ENCODE measurements at regions not wholly inside any gene's neighbourhood (a gene's known extent, or its start where the extent isn't known, plus 50 kb on each side); places are given as distances from the start of the nearest gene placed in this dataset.

DNA sequence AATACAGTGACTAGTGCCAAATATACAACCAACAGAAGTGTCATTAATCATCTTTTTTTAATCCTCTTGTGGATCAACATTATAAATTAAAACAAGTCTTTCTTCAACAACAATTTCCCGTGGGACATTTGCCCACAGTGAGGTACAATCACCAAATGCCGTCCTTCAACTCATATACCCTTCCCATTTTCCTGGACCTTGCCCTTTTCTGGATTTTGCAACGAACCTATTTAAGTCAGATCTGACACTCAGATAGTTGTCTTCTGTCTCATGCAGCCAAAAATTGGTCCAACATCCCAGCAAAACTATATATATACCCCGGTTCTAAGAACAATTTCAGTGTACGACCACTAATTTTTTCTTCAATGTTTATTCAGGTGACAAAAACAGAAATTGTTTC lies 324.0 kb downstream of the DSEL start:
- 44% methylated on average over 5 of the region's 5 CpGs for WGBS
- Histone ChIP-seq H3K4me1 (ENCODE audit: control insufficient read depth in 4 of 4, insufficient read depth in 4 of 4, low read length in 3 of 4) (peaks cover 0 to 5% (median 0%) of the 10 kb centered on the region in 4 donors), H3K9me3 (ENCODE audit: control insufficient read depth in 4 of 4, low read length in 3 of 4) (no peaks in the 10 kb centered on the region), H3K36me3 (ENCODE audit: control insufficient read depth in 4 of 4, insufficient read depth in 3 of 4, low read depth in 1 of 4, low read length in 3 of 4) (no peaks in the 10 kb centered on the region), H3K9ac (ENCODE audit: low read depth in 1 of 2, low read length in 2 of 2) (no peak overlapping the region), H3K27me3 (ENCODE audit: control insufficient read depth in 4 of 4, insufficient read depth in 4 of 4, low read length in 3 of 4) (no peaks in the 10 kb centered on the region), H3K27ac (ENCODE audit: low read depth in 1 of 2, low read length in 2 of 2) (no peak overlapping the region), H3K4me3 (ENCODE audit: low read depth in 1 of 3, low read length in 3 of 3) (no peak overlapping the region)
- DNase-seq (ENCODE audit: low spot score): no peak
- TF ChIP-seq HNF4A (conservative IDR thresholded peaks at IDR 0.05): peak; percentile 63 to 83
- peak in 1 of 2 donors; percentile 14 for TF ChIP-seq RAD21 (IDR thresholded peaks at IDR 0.05)
- TF ChIP-seq RXRA (IDR thresholded peaks at IDR 0.05): peak; percentile 18 to 68
- TF ChIP-seq EGR1 (IDR thresholded peaks at IDR 0.05; ENCODE audit: low read depth in 2 of 2): no peak
- TF ChIP-seq, protein P1, sequence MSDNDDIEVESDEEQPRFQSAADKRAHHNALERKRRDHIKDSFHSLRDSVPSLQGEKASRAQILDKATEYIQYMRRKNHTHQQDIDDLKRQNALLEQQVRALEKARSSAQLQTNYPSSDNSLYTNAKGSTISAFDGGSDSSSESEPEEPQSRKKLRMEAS (IDR thresholded peaks at IDR 0.05): no peak

DNA sequence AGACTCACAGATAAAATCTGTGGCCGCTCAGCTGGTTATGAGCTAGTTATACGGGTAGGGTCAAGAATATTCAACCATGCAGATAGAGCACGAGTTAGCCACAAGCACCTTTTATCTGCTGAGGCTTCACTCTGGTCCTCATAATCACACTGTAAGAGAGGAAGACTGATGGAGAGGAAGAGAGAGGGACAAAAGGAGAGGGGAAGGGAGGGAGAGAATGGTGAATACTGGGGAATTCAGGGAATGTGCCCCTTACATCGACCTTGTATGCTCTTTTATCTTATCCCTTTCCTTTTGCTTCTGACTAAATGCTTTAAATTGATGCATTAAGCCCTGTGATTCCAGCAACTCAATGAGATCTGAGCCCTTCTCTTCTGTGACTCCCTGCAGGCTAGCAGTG lies 333.1 kb downstream of the DSEL start:
- H3K4me3 ChIP-seq (ENCODE audit: low read depth in 1 of 3, low read length in 3 of 3): no peak overlapping the region
- H3K27ac ChIP-seq (ENCODE audit: low read depth in 1 of 2, low read length in 2 of 2): no peak overlapping the region
- no peaks in the 10 kb centered on the region for H3K27me3 ChIP-seq (ENCODE audit: control insufficient read depth in 4 of 4, insufficient read depth in 4 of 4, low read length in 3 of 4)
- no peak for DNase-seq (ENCODE audit: low spot score)
- no peak overlapping the region for H3K9ac ChIP-seq (ENCODE audit: low read depth in 1 of 2, low read length in 2 of 2)
- H3K4me1 ChIP-seq (ENCODE audit: control insufficient read depth in 4 of 4, insufficient read depth in 4 of 4, low read length in 3 of 4): no peaks in the 10 kb centered on the region
- TF ChIP-seq, protein P2, sequence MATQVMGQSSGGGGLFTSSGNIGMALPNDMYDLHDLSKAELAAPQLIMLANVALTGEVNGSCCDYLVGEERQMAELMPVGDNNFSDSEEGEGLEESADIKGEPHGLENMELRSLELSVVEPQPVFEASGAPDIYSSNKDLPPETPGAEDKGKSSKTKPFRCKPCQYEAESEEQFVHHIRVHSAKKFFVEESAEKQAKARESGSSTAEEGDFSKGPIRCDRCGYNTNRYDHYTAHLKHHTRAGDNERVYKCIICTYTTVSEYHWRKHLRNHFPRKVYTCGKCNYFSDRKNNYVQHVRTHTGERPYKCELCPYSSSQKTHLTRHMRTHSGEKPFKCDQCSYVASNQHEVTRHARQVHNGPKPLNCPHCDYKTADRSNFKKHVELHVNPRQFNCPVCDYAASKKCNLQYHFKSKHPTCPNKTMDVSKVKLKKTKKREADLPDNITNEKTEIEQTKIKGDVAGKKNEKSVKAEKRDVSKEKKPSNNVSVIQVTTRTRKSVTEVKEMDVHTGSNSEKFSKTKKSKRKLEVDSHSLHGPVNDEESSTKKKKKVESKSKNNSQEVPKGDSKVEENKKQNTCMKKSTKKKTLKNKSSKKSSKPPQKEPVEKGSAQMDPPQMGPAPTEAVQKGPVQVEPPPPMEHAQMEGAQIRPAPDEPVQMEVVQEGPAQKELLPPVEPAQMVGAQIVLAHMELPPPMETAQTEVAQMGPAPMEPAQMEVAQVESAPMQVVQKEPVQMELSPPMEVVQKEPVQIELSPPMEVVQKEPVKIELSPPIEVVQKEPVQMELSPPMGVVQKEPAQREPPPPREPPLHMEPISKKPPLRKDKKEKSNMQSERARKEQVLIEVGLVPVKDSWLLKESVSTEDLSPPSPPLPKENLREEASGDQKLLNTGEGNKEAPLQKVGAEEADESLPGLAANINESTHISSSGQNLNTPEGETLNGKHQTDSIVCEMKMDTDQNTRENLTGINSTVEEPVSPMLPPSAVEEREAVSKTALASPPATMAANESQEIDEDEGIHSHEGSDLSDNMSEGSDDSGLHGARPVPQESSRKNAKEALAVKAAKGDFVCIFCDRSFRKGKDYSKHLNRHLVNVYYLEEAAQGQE (IDR thresholded peaks at IDR 0.05): no peak
- TF ChIP-seq, protein P3, sequence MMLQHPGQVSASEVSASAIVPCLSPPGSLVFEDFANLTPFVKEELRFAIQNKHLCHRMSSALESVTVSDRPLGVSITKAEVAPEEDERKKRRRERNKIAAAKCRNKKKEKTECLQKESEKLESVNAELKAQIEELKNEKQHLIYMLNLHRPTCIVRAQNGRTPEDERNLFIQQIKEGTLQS (IDR thresholded peaks at IDR 0.05): no peak
- TF ChIP-seq FOXA2 (IDR thresholded peaks at IDR 0.05) (no peak), NR2F2 (IDR thresholded peaks at IDR 0.05) (no peak), JUND (IDR thresholded peaks at IDR 0.05) (no peak), FOXA1 (IDR thresholded peaks at IDR 0.05) (no peak), RAD21 (IDR thresholded peaks at IDR 0.05) (no peak), SP1 (IDR thresholded peaks at IDR 0.05) (no peak), EGR1 (IDR thresholded peaks at IDR 0.05; ENCODE audit: low read depth in 2 of 2) (no peak), HNF4A (conservative IDR thresholded peaks at IDR 0.05) (no peak), YY1 (IDR thresholded peaks at IDR 0.05) (no peak)
- TF ChIP-seq, protein P4, sequence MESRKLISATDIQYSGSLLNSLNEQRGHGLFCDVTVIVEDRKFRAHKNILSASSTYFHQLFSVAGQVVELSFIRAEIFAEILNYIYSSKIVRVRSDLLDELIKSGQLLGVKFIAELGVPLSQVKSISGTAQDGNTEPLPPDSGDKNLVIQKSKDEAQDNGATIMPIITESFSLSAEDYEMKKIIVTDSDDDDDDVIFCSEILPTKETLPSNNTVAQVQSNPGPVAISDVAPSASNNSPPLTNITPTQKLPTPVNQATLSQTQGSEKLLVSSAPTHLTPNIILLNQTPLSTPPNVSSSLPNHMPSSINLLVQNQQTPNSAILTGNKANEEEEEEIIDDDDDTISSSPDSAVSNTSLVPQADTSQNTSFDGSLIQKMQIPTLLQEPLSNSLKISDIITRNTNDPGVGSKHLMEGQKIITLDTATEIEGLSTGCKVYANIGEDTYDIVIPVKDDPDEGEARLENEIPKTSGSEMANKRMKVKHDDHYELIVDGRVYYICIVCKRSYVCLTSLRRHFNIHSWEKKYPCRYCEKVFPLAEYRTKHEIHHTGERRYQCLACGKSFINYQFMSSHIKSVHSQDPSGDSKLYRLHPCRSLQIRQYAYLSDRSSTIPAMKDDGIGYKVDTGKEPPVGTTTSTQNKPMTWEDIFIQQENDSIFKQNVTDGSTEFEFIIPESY (IDR thresholded peaks at IDR 0.05): no peak
- TF ChIP-seq, protein P5, sequence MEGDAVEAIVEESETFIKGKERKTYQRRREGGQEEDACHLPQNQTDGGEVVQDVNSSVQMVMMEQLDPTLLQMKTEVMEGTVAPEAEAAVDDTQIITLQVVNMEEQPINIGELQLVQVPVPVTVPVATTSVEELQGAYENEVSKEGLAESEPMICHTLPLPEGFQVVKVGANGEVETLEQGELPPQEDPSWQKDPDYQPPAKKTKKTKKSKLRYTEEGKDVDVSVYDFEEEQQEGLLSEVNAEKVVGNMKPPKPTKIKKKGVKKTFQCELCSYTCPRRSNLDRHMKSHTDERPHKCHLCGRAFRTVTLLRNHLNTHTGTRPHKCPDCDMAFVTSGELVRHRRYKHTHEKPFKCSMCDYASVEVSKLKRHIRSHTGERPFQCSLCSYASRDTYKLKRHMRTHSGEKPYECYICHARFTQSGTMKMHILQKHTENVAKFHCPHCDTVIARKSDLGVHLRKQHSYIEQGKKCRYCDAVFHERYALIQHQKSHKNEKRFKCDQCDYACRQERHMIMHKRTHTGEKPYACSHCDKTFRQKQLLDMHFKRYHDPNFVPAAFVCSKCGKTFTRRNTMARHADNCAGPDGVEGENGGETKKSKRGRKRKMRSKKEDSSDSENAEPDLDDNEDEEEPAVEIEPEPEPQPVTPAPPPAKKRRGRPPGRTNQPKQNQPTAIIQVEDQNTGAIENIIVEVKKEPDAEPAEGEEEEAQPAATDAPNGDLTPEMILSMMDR (IDR thresholded peaks at IDR 0.05; ENCODE audit: low read depth, low read length, missing input control): no peak
- TF ChIP-seq, protein P1 (IDR thresholded peaks at IDR 0.05): no peak
- no peaks in the 10 kb centered on the region for H3K36me3 ChIP-seq (ENCODE audit: control insufficient read depth in 4 of 4, insufficient read depth in 3 of 4, low read depth in 1 of 4, low read length in 3 of 4)
- 71% methylated on average over 4 of the region's 4 CpGs for WGBS
- no peaks in the 10 kb centered on the region for H3K9me3 ChIP-seq (ENCODE audit: control insufficient read depth in 4 of 4, low read length in 3 of 4)

Measured in liver (tissue), 8 donors.